HG03175 (cell line): ENCODE measurements at regions not wholly inside any gene's neighbourhood (a gene's known extent, or its start where the extent isn't known, plus 50 kb on each side); places are given as distances from the start of the nearest gene placed in this dataset.
"Not testable (repeated sequence)": the region's sequence is repeated elsewhere in the genome, so short reads cannot be mapped to it uniquely, and the experiment has no call there.

Experiments used
- ATAC-seq: cut with Tn5 transposase; IDR thresholded peaks from one replicate; pipeline ENCODE4 v1.9.1; 2021; ENCODE audit warnings: mild to moderate bottlenecking, moderate library complexity; ENCODE audit not compliant: unreplicated experiment

DNA sequence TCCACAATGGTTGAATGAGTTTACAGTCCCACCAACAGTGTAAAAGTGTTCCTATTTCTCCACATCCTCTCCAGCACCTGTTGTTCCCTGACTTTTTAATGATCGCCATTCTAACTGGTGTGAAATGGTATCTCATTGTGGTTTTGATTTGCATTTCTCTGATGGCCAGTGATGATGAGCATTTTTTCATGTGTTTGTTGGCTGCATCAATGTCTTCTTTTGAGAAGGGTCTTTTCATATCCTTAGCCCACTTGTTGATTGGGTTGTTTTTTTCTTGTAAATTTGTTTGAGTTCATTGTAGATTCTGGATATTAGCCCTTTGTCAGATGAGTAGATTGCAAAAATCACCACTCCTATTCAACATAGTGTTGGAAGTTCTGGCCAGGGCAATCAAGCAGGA is 287.6 kb upstream of the RASGRP1 start:
- ATAC-seq = not testable (repeated sequence)

GRCh38 chr15:38853608-38854007 is 289.0 kb upstream of the RASGRP1 start:
- no peak for ATAC-seq

- no peak for ATAC-seq
Measured at GRCh38 chr15:38854506-38854905, 289.9 kb upstream of the RASGRP1 start.

DNA sequence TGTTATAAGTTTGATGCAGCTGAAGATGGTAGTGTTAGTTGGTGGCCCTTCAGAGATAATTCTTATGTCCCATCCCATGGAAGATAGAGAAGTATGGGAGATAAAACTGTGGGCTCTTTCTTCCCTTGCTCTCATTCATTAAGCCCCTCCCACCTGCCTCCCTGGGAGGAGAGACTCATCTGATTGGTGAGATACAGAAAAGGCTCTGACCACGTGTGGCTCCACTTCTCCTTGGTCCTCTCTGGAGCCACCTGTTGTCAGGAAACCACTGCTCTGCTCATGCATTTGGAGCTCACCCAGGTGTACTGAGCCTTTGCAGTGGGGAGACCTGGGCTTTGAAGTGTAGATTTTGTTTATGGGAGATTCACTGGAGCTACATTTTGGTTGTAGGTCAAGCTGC is 293.2 kb upstream of the RASGRP1 start:
- ATAC-seq = no peak

- no peak for ATAC-seq
Measured at GRCh38 chr15:38859574-38859973, 295.0 kb upstream of the RASGRP1 start.

- no peak for ATAC-seq
Measured at GRCh38 chr15:38860253-38860652, 295.6 kb upstream of the RASGRP1 start.

GRCh38 chr15:38860674-38861073 is 296.1 kb upstream of the RASGRP1 start:
- no peak for ATAC-seq

DNA sequence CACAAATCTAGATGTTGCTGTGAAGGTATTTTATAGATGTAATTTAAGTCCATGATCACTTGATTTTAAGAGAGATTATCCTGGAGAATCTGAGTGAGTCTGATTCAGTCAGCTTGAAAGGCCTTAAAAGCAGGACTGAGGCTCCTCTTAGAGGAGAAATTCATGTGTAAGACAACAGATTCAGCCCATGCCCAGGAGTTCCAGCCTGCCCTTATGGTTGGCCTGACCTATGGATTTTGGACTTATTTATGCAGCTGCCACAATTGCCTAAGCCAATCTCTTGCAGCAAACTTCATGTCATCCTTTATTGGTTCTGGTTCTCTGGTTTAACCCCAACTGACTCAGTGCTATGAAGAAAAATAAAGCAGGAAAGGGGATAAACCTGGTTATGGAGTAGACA is 296.5 kb upstream of the RASGRP1 start:
- ATAC-seq = no peak

DNA sequence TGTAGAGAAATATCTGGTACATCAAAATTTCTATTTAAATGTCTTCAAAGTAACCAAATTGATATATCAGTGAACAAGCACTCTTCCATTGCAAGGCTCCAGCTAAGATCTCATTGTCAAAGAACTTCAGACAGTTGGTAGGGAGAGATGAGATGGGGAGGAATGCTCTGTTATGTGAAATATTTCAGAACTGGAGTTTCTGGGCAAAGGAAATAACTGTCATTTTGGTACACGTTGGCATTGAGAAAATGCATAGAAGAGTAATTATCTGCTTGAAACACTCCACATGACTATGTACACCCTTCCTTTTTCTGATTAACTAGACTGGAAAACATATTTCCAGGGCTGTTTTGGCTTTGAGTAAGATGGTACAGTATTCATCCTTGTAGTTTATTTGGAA is 297.5 kb upstream of the RASGRP1 start:
- ATAC-seq = no peak

- no peak for ATAC-seq
Measured at GRCh38 chr15:38863381-38863780, 298.8 kb upstream of the RASGRP1 start.

DNA sequence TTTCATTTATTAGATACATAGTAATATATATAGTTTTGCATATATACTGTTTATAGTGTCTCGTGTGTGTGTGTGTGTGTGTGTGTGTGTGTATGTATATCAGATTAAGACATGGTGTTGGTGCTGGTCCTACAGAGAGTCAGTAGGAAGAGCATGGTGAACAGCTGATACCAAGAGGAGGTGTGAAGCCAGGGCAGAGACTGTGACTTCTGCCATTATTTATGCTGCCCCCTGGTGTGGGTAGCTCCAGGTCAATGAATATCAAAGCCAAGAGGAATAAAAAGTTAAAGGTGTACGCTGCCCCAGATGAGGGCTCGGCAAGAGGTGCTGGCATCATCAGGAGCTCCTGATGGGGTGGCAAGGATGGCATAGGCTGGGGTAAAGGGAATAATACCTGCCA is 299.5 kb upstream of the RASGRP1 start:
- no peak for ATAC-seq

DNA sequence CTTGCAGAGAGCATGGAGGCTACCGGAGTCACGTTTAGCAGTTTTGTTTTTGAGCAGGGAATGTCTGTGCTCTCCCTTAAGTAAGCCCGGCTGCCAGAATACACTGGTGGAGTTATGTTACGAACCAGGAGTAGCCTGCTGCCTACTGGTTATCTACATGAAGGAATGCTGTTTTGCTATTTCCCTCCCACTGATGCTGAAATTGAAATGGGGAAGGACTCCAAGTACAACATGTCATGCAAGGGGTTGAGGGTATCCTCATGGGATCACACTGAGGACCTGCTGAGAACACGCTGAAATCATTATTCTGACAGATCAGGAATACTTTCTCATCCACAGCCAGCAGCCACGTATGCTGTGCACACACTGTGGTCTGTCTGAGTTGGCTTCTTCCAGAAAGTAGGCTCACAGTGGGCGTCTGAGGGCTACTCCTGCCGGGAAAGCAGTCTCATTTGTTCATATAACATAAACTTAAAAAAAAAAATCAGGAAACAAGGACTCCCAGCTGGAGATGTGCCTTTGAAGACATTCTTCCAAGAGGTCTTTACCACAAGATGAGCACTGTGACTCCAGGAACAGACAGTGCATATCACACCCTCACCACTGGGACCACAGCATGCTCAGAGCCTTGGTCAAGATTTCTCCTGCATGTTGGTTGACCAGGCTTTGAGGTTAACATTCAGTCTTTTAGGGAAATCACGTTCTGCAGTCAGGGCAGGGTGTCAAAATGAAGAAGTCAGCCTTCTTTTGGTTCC is 300.4 kb upstream of the RASGRP1 start:
- no peak for ATAC-seq

GRCh38 chr15:38867556-38867955 is 302.9 kb upstream of the RASGRP1 start:
- no peak for ATAC-seq

DNA sequence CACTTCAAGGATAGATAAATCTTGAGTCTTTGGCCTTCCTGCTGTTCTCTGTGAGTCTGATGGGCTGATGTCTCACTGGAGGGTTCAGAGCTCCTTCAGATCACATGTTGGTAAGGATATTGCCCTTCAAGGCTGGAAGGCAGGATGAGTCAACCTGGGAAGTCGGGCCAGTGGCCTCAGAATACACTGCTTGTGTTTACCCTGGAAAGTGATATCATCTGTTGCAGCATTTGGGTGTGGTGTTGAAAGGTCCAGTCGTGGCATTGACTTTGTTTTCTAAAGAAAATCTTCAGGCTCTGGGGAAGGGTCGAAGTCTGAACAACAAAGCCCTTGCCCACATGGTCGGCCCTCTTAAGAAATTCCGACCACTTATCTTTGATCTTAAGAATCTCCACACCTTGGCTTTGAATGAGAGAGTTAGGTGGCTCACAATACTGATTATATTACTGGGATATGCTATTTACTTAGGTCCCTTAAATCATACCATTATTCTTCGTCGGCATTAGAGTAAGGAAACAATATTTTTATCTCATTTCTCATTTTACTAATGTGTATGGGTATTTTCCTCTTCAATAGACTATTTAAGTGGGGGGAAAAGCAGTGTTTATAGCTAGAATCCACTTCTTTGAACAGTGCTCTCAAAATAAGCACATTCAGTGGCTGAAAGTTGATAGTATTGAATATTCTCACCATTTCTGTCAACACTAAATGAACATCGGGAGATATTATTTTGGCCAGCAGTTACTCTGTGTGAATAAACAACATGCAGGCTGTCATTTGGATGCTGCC is 303.9 kb upstream of the RASGRP1 start:
- ATAC-seq = no peak

- ATAC-seq = no peak
Measured at GRCh38 chr15:38871638-38872037, 307.0 kb upstream of the RASGRP1 start.

DNA sequence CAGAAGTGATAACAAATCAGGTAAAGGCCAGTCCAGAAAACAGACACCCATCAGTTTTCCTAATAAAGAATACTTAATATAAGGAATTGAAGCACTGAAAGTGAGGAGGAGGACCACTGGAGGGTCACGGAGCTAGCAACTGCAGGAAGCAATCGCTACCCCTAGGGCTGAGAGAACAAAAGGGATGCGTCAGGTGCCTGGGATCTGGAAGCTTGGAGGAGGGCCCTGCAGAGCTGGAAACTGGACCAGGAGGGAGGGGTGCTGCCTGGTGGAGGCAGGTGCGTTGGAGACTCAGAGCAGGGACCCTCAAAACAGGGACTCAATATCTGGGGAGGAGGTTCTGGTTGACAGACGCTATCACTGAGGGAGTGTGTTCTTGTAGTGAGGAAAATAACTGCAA is 308.1 kb upstream of the RASGRP1 start:
- no peak for ATAC-seq

- no peak for ATAC-seq
Measured at GRCh38 chr15:38873158-38873557, 308.5 kb upstream of the RASGRP1 start.

GRCh38 chr15:38874464-38874863 is 309.9 kb upstream of the RASGRP1 start:
- no peak for ATAC-seq

GRCh38 chr15:38876211-38876610 is 311.6 kb upstream of the RASGRP1 start:
- no peak for ATAC-seq

- ATAC-seq = no peak
Measured at GRCh38 chr15:38876621-38877020, 312.0 kb upstream of the RASGRP1 start.

DNA sequence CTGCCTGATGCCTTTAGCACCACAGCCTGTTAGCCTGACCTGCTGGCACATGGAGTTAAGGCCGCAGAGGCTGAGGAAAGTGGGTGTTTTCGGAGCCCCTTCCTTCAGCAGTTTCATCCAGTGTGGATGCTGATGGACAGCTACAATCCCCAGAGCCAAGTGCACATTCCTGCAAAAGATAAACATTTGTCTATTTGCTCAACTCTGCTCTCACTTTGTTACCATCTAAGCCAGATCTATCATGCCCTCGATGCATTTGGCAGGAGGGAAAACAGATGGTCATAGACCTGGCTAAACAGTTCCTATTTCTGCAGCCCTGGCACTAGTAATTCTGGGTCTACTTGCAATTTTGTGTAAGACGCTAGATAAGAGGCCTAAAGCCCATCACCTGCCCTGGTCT is 312.9 kb upstream of the RASGRP1 start:
- no peak for ATAC-seq

DNA sequence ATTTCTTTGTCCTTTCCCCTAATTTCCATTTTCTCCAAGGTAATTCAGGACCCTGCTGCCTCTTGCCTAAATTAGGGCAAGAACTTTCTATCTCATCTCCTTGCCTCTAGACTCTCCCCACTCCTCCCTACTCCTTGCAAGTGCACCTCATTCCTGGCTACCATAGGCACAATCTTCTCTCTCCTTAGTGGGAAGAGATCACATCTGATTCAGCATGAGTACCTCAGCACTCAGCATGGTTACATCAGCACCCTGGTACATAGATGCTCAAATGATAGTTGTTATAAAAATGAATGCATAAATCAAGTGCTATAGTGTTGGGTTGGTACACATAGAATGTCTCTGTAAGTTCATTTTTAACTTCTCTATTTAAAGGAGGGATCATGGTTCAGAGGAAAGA is 313.4 kb upstream of the RASGRP1 start:
- no peak for ATAC-seq
